ENCODE measurements at regions not wholly inside any gene's neighbourhood (a gene's known extent, or its start where the extent isn't known, plus 50 kb on each side); places are given as distances from the start of the nearest gene placed in this dataset.

GRCh38 chr7:31410265-31410664 is 69.7 kb upstream of the NEUROD6 start:
- Histone ChIP-seq H3K27me3 (ENCODE audit: insufficient read depth, low read length, poor library complexity, severe bottlenecking) (no peaks in the 10 kb centered on the region), H3F3A (ENCODE audit: low read depth) (no peaks in the 10 kb centered on the region), H3K36me3 (ENCODE audit: insufficient read depth, low read length) (no peaks in the 10 kb centered on the region), H3K9me3 (ENCODE audit: insufficient read depth, low read depth, low read length) (no peaks in the 10 kb centered on the region), H4K20me1 (ENCODE audit: insufficient read depth, low read length, poor library complexity, severe bottlenecking) (no peaks in the 10 kb centered on the region), H3K79me2 (ENCODE audit: insufficient read depth, low read length) (no peaks in the 10 kb centered on the region), H3K9me2 (replicated peaks; ENCODE audit: low read depth, low read length) (no peaks in the 10 kb centered on the region), H3K4me3 (ENCODE audit: low read length, poor library complexity, severe bottlenecking) (no peak overlapping the region), H3K4me1 (ENCODE audit: insufficient read depth, low read length, poor library complexity, severe bottlenecking) (no peaks in the 10 kb centered on the region), H2AFZ (ENCODE audit: low read length) (no peak overlapping the region), H3K9ac (ENCODE audit: low read depth, low read length, poor library complexity, severe bottlenecking) (no peak overlapping the region), H3K4me2 (ENCODE audit: low read depth, low read length, poor library complexity, severe bottlenecking) (no peak overlapping the region)
- TF ChIP-seq, protein P1, sequence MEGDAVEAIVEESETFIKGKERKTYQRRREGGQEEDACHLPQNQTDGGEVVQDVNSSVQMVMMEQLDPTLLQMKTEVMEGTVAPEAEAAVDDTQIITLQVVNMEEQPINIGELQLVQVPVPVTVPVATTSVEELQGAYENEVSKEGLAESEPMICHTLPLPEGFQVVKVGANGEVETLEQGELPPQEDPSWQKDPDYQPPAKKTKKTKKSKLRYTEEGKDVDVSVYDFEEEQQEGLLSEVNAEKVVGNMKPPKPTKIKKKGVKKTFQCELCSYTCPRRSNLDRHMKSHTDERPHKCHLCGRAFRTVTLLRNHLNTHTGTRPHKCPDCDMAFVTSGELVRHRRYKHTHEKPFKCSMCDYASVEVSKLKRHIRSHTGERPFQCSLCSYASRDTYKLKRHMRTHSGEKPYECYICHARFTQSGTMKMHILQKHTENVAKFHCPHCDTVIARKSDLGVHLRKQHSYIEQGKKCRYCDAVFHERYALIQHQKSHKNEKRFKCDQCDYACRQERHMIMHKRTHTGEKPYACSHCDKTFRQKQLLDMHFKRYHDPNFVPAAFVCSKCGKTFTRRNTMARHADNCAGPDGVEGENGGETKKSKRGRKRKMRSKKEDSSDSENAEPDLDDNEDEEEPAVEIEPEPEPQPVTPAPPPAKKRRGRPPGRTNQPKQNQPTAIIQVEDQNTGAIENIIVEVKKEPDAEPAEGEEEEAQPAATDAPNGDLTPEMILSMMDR (conservative IDR thresholded peaks at IDR 0.05; ENCODE audit: low read length), result no peak
- TF ChIP-seq EZH2phosphoT487 (IDR thresholded peaks at IDR 0.05; ENCODE audit: borderline replicate concordance), result no peak

DNA sequence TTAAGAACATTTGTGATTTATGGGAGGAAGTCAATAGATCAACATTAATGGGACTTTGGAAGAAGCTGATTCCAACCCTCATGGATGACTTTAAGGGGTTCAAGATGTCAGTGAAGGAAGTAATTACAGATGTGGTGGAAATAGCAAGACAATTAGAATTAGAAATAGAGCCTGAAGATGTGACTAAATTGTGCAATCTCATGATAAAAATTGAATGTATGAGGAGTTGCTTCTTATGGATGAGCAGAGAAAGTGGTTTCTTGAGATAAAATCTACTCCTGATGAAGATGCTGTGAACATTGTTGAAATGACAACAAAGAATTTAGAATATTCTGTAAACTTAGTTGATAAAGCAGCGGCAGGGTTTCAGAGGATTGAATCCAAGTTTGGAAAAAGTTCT is 70.9 kb upstream of the NEUROD6 start:
- H3K9me3 ChIP-seq (ENCODE audit: insufficient read depth, low read depth, low read length), result no peaks in the 10 kb centered on the region
- H3K27me3 ChIP-seq (ENCODE audit: insufficient read depth, low read length, poor library complexity, severe bottlenecking), result no peaks in the 10 kb centered on the region
- no peaks in the 10 kb centered on the region for H4K20me1 ChIP-seq (ENCODE audit: insufficient read depth, low read length, poor library complexity, severe bottlenecking)
- no peak overlapping the region for H3K9ac ChIP-seq (ENCODE audit: low read depth, low read length, poor library complexity, severe bottlenecking)
- H3K4me1 ChIP-seq (ENCODE audit: insufficient read depth, low read length, poor library complexity, severe bottlenecking), result no peaks in the 10 kb centered on the region
- TF ChIP-seq, protein P1 (conservative IDR thresholded peaks at IDR 0.05; ENCODE audit: low read length), result no peak
- no peak for TF ChIP-seq EZH2phosphoT487 (IDR thresholded peaks at IDR 0.05; ENCODE audit: borderline replicate concordance)
- no peaks in the 10 kb centered on the region for H3K9me2 ChIP-seq (replicated peaks; ENCODE audit: low read depth, low read length)
- no peaks in the 10 kb centered on the region for H3F3A ChIP-seq (ENCODE audit: low read depth)
- no peaks in the 10 kb centered on the region for H3K36me3 ChIP-seq (ENCODE audit: insufficient read depth, low read length)
- H2AFZ ChIP-seq (ENCODE audit: low read length), result no peak overlapping the region
- H3K4me3 ChIP-seq (ENCODE audit: low read length, poor library complexity, severe bottlenecking), result no peak overlapping the region
- no peaks in the 10 kb centered on the region for H3K79me2 ChIP-seq (ENCODE audit: insufficient read depth, low read length)
- H3K4me2 ChIP-seq (ENCODE audit: low read depth, low read length, poor library complexity, severe bottlenecking), result no peak overlapping the region

DNA sequence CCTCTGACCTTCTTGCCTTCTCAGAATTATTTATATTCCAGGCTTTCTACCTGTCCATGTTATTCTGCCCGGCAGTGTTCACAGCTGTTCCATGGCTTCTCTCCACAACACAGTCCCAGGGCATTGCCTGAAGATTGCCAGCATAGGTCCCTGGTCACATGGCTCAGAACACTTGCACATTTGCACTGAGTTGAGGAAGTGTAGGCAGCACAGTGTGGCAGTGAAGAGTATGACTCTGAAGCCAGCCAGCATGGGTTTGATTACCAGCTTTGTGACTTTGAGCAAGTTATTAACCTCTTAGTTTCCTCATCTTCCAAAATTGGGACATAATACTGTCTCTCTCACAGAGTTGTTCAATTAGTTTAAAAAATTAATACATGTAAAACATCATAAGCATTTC is 73.2 kb upstream of the NEUROD6 start:
- H3K4me1 ChIP-seq (ENCODE audit: insufficient read depth, low read length, poor library complexity, severe bottlenecking), result no peaks in the 10 kb centered on the region
- H4K20me1 ChIP-seq (ENCODE audit: insufficient read depth, low read length, poor library complexity, severe bottlenecking), result no peaks in the 10 kb centered on the region
- no peaks in the 10 kb centered on the region for H3K9me3 ChIP-seq (ENCODE audit: insufficient read depth, low read depth, low read length)
- H3K9me2 ChIP-seq (replicated peaks; ENCODE audit: low read depth, low read length), result no peaks in the 10 kb centered on the region
- H3K79me2 ChIP-seq (ENCODE audit: insufficient read depth, low read length), result no peaks in the 10 kb centered on the region
- H3K4me3 ChIP-seq (ENCODE audit: low read length, poor library complexity, severe bottlenecking), result no peak overlapping the region
- no peak overlapping the region for H3K4me2 ChIP-seq (ENCODE audit: low read depth, low read length, poor library complexity, severe bottlenecking)
- no peaks in the 10 kb centered on the region for H3K27me3 ChIP-seq (ENCODE audit: insufficient read depth, low read length, poor library complexity, severe bottlenecking)
- no peak overlapping the region for H2AFZ ChIP-seq (ENCODE audit: low read length)
- no peak overlapping the region for H3K9ac ChIP-seq (ENCODE audit: low read depth, low read length, poor library complexity, severe bottlenecking)
- no peaks in the 10 kb centered on the region for H3F3A ChIP-seq (ENCODE audit: low read depth)
- TF ChIP-seq EZH2phosphoT487 (IDR thresholded peaks at IDR 0.05; ENCODE audit: borderline replicate concordance), result no peak
- TF ChIP-seq, protein P1 (conservative IDR thresholded peaks at IDR 0.05; ENCODE audit: low read length), result no peak
- no peaks in the 10 kb centered on the region for H3K36me3 ChIP-seq (ENCODE audit: insufficient read depth, low read length)

Measured in Loucy (cell line).